Gastroesophageal sphincter (tissue), 4 donors: ENCODE measurements at regions not wholly inside any gene's neighbourhood (a gene's known extent, or its start where the extent isn't known, plus 50 kb on each side); places are given as distances from the start of the nearest gene placed in this dataset.

Experiments
- ATAC-seq: fragments of 150-250 bp; one replicate; pipeline ENCODE4 v1.9.1; 2016; ENCODE audit warnings: mild to moderate bottlenecking, moderate library complexity
- H3K27ac ChIP-seq, 4 donors: fragments of 200-600 bp; sonication (generic) in 3 of 4; 1 replicate in 3 of 4; 2 replicates in 1 of 4; pipeline ENCODE4 v1.5.1; 2016 to 2019
- H3K27me3 ChIP-seq: fragments of 200-600 bp; sonication (generic); one replicate; pipeline ENCODE4 v1.5.1; 2019
- H3K36me3 ChIP-seq, 2 donors: fragments of 200-600 bp; sonication (generic); one replicate each; pipeline ENCODE4 v1.5.1; 2019; ENCODE audit warnings: control low read depth in 1 of 2
- H3K4me1 ChIP-seq, 3 donors: fragments of 200-600 bp; sonication (generic); 1 replicate in 2 of 3; 2 replicates in 1 of 3; pipeline ENCODE4 v1.5.1; 2016 to 2019; ENCODE audit warnings: control low read depth in 2 of 3
- H3K4me3 ChIP-seq, 2 donors: fragments of 200-600 bp; sonication (generic); one replicate each; pipeline ENCODE4 v1.5.1; 2019; ENCODE audit warnings: mild to moderate bottlenecking in 1 of 2, moderate library complexity in 1 of 2
- H3K9me3 ChIP-seq, 3 donors: fragments of 200-600 bp; sonication (generic); one replicate each; pipeline ENCODE4 v1.5.1; 2017 to 2019; ENCODE audit warnings: control low read depth in 2 of 3
- EP300 ChIP-seq: sonication (generic); formaldehyde crosslinking; IDR thresholded peaks from one replicate; pipeline ENCODE4 v1.6.1; 2017; ENCODE audit warnings: antibody characterized with exemption, mild to moderate bottlenecking
- POLR2A ChIP-seq, 2 donors: fragments of 450-650 bp; IDR thresholded peaks; one replicate each; pipeline ENCODE4 v1.6.1; 2017; ENCODE audit warnings: antibody characterized with exemption in 2 of 2, mild to moderate bottlenecking in 2 of 2, moderate library complexity in 1 of 2
- POLR2AphosphoS5 ChIP-seq: sonication (generic); formaldehyde crosslinking; IDR thresholded peaks from one replicate; pipeline ENCODE4 v1.6.1; 2017; ENCODE audit warnings: antibody characterized with exemption
- WGBS, 2 donors: methylation state at CpG; one replicate each; pipeline ENCODE4 v1.1.5; 2018; ENCODE audit warnings: low coverage in 1 of 2; 5-methylcytosine and 5-hydroxymethylcytosine counted together
- TF ChIP-seq, protein P1 (sequence below), 4 experiments: fragments of 200-600 bp in 2 of 4; fragments of 450-650 bp in 2 of 4; sonication (generic) in 1 of 4; IDR thresholded peaks; one replicate each; pipeline ENCODE4 v1.5.1; 2017 to 2019; ENCODE audit warnings: antibody characterized with exemption in 4 of 4, mild to moderate bottlenecking in 2 of 4, moderate library complexity in 2 of 4

DNA sequence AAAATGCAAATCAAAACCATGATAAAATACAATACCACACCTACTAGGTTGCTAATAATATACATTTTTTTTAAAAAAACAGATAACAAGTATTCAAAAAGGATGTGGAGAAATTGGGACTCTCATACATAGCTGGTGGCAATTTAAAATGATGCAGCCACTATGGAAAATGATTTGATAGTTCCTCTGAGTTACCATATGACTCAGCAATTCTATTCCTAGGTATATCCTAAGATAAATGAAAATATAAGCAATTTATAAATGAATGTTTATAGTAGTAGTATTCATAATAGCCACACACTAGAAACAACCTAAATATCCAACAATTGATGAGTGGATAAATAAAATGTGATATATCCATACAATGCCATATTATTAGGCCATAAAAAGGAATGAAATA lies 210.2 kb downstream of the MREG start:
- Histone ChIP-seq H3K4me3 (no peak overlapping the region), H3K9me3 (no peaks in the 10 kb centered on the region), H3K27ac (no peak overlapping the region), H3K27me3 (no peaks in the 10 kb centered on the region), H3K4me1 (no peaks in the 10 kb centered on the region), H3K36me3 (no peaks in the 10 kb centered on the region)
- ATAC-seq = no peak
- no peak for TF ChIP-seq POLR2AphosphoS5
- no peak for TF ChIP-seq POLR2A (IDR thresholded peaks at IDR 0.05)
- no peak for TF ChIP-seq EP300
- TF ChIP-seq, protein P1, sequence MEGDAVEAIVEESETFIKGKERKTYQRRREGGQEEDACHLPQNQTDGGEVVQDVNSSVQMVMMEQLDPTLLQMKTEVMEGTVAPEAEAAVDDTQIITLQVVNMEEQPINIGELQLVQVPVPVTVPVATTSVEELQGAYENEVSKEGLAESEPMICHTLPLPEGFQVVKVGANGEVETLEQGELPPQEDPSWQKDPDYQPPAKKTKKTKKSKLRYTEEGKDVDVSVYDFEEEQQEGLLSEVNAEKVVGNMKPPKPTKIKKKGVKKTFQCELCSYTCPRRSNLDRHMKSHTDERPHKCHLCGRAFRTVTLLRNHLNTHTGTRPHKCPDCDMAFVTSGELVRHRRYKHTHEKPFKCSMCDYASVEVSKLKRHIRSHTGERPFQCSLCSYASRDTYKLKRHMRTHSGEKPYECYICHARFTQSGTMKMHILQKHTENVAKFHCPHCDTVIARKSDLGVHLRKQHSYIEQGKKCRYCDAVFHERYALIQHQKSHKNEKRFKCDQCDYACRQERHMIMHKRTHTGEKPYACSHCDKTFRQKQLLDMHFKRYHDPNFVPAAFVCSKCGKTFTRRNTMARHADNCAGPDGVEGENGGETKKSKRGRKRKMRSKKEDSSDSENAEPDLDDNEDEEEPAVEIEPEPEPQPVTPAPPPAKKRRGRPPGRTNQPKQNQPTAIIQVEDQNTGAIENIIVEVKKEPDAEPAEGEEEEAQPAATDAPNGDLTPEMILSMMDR (IDR thresholded peaks at IDR 0.05) = no peak

DNA sequence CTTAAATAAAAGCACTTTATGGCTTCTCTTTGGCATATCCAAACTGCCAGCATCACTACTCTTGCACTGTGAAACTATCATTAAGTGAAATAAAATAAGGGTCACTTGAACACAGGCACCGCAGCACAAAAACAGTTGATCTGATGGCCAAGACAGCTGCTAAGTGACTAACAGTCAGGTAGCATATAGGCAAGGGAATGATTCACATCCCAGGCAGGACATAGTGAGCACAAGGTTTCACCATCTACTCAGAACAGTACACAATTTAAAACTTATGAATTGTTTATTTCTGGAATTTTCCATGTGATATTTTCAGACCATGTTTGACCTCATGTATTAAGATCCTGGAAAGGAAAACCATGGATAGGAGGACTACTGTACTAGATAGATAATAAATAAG lies 214.2 kb downstream of the MREG start:
- 29 to 56% methylated on average over 1 of the region's 1 CpG for WGBS, 2 donors
- TF ChIP-seq EP300 (no peak), POLR2AphosphoS5 (no peak), POLR2A (IDR thresholded peaks at IDR 0.05) (no peak)
- TF ChIP-seq, protein P1 (IDR thresholded peaks at IDR 0.05) = no peak
- Histone ChIP-seq H3K36me3 (no peaks in the 10 kb centered on the region), H3K4me3 (no peak overlapping the region), H3K4me1 (peaks cover under 1 to 22% (median 4%) of the 10 kb centered on the region in 3 donors), H3K27ac (no peak overlapping the region), H3K27me3 (no peaks in the 10 kb centered on the region), H3K9me3 (no peaks in the 10 kb centered on the region)
- no peak for ATAC-seq

DNA sequence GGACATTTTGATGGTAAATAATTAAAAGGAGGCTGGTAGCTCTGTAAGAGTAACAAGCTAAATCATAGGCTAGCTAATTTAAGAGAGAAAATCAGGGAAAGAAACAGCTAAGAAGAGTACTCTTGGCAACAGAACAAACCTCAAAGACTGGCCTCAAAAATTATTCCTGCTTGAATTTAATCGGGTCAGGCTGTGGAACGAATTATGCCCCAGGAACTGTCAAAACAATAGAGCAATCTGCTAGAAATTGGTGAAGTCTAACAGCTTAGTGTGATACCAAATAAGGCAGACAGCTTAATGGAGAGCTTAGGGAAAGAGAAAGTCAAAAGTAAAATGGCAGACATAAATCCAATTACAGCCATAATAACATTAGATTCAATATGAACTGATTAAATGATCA lies 215.7 kb downstream of the MREG start:
- peak overlapping the region in 3 of 4 donors; percentile 44 to 66 (median 55) for H3K27ac ChIP-seq
- H3K4me1 ChIP-seq = peaks cover 3 to 33% (median 4%) of the 10 kb centered on the region in 3 donors
- H3K9me3 ChIP-seq = no peaks in the 10 kb centered on the region
- 15 to 25% methylated on average over 2 of the region's 2 CpGs for WGBS, 2 donors
- H3K4me3 ChIP-seq = no peak overlapping the region
- no peaks in the 10 kb centered on the region for H3K27me3 ChIP-seq
- TF ChIP-seq POLR2A (IDR thresholded peaks at IDR 0.05) (no peak), POLR2AphosphoS5 (no peak), EP300 (no peak)
- TF ChIP-seq, protein P1 (IDR thresholded peaks at IDR 0.05) = no peak
- ATAC-seq = no peak
- H3K36me3 ChIP-seq = no peaks in the 10 kb centered on the region

DNA sequence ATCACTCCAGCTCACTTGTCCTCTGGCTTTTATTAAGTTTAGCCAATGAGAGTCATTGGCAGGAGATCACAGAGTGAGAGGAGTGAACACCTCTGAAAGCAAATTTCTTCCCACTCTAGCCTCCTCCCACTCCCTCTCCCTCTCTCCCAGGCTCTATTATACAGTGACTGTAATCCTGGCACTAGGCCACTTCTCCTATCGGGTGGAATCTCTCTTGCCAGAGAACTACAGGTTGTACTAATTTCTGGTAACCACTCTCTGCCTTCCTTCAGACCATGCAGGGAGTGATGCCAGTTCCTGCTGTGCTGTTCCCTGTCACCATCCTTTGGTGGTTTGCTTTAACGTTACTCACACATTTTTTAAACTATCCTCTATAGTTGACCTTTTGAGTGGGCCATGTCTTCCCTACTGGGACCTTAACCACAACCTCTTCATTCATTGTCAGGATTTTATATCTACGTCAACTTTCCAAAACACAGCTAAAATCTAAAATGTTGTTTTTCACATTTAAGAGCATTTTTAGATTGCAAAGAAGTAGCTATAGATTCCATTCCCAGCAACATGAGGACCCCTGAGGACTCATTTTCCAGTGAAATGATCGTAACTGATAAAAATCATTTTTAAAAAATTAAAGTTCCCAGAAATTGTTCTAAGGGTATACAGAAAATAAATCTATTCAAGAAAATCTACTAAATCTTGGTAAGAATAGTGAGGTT lies 217.1 kb downstream of the MREG start:
- no peaks in the 10 kb centered on the region for H3K36me3 ChIP-seq
- H3K9me3 ChIP-seq = no peaks in the 10 kb centered on the region
- TF ChIP-seq POLR2AphosphoS5 = no peak
- TF ChIP-seq, protein P1 (IDR thresholded peaks at IDR 0.05) = peak in 1 of 4 experiments; percentile 26
- TF ChIP-seq POLR2A (IDR thresholded peaks at IDR 0.05) = no peak
- no peak overlapping the region for H3K4me3 ChIP-seq
- H3K27me3 ChIP-seq = no peaks in the 10 kb centered on the region
- 43 to 48% methylated on average over 4 of the region's 4 CpGs for WGBS, 2 donors
- no peak for ATAC-seq
- H3K27ac ChIP-seq = peak overlapping the region in 2 of 4 donors; percentile 55 to 66
- H3K4me1 ChIP-seq = peaks cover 3 to 33% (median 4%) of the 10 kb centered on the region in 3 donors

DNA sequence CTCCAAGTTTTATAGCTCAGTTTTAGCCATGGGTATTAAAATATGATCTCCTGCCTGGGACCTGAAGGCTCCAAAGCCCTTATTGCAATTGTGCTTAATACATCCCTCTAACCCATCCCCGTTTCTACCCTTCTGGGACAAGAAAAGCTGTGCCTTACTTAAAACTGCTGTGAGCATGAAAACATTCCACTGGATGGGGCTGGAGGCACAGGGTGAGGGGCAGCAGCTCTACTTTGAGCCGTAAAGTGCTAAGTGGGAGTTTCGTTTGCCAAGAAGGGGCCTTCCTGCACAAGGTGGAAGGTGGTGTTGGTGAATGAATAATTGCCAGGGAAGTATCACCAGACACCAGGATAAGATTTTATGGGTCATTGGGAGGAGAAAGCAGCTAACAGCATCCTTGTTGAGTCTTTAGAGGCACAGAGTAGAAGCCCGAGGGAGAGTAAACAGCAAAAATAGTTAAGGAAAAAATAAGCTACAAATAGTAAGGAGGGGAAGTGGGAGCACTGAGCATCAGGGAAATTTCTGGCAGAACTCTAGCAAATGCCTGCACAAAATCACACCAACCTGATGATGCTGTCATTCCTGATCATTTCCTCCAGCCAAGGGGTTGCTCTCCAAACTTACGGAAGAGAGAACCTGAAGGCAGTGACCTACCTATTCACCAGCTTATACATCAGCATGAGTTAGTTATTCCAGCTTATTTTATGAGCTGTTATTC lies 218.4 kb downstream of the MREG start:
- no peak for ATAC-seq
- no peaks in the 10 kb centered on the region for H3K27me3 ChIP-seq
- H3K27ac ChIP-seq = peak overlapping the region in 1 of 4 donors; percentile 66
- no peak overlapping the region for H3K4me3 ChIP-seq
- peaks cover 3 to 37% (median 4%) of the 10 kb centered on the region in 3 donors for H3K4me1 ChIP-seq
- H3K36me3 ChIP-seq = no peaks in the 10 kb centered on the region
- TF ChIP-seq POLR2AphosphoS5 (no peak), POLR2A (IDR thresholded peaks at IDR 0.05) (no peak), EP300 (no peak)
- TF ChIP-seq, protein P1 (IDR thresholded peaks at IDR 0.05) = no peak
- no peaks in the 10 kb centered on the region for H3K9me3 ChIP-seq
- 61 to 75% methylated on average over 2 to 5 of the region's 5 CpGs for WGBS, 2 donors
